ENCODE measurements at regions not wholly inside any gene's neighbourhood (a gene's known extent, or its start where the extent isn't known, plus 50 kb on each side); places are given as distances from the start of the nearest gene placed in this dataset.

DNA sequence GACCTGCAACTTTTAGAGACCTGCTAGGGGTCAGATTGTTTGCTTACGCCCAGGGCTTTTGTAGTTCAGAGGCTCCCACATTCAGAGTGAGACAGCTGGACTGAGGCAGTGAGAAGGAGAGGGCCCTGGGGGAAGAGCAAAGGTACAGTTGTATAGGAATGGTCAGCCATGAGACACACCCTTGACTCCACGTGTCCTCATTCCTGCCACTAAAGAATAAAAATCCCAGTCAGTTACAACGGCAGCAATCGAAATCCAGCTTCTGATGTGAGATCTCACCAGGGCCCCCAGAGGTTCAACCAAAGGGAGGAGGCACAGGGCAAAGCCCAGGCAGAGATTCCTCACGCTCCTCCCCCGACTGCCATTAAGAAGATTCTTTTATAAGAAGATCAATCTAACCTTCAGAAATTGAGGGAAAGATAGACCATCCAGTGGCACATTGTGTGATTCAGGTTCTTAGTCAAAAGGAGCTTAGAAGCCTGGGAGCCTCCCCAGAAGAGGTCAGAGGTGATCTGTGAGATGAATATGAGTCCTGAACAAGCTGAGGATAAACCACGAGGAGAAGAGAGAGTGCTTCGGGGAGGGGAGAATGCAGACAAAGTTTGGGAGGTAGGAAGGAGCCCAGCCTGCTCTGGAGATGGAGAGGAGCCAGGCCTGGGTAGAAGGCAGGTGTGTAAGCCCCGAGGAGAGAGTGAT, 317.0 kb downstream of the CYP26B1 start:
- TF ChIP-seq, protein P1, sequence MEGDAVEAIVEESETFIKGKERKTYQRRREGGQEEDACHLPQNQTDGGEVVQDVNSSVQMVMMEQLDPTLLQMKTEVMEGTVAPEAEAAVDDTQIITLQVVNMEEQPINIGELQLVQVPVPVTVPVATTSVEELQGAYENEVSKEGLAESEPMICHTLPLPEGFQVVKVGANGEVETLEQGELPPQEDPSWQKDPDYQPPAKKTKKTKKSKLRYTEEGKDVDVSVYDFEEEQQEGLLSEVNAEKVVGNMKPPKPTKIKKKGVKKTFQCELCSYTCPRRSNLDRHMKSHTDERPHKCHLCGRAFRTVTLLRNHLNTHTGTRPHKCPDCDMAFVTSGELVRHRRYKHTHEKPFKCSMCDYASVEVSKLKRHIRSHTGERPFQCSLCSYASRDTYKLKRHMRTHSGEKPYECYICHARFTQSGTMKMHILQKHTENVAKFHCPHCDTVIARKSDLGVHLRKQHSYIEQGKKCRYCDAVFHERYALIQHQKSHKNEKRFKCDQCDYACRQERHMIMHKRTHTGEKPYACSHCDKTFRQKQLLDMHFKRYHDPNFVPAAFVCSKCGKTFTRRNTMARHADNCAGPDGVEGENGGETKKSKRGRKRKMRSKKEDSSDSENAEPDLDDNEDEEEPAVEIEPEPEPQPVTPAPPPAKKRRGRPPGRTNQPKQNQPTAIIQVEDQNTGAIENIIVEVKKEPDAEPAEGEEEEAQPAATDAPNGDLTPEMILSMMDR (IDR thresholded peaks at IDR 0.05) = no peak
- no peak for TF ChIP-seq POLR2A (IDR thresholded peaks at IDR 0.05)

Measured in Peyer's patch (tissue), 4 donors.